SU-DHL-6 (cell line): ENCODE measurements at regions not wholly inside any gene's neighbourhood (a gene's known extent, or its start where the extent isn't known, plus 50 kb on each side); places are given as distances from the start of the nearest gene placed in this dataset.

Experiments
- H2AFZ ChIP-seq: fragments of 200-600 bp; sonication (generic); 2 replicates; pipeline ENCODE4 v1.6.1; 2014; ENCODE audit warnings: low read depth, mild to moderate bottlenecking, moderate library complexity, mixed read lengths, antibody characterized with exemption, low read length; ENCODE audit not compliant: severe bottlenecking
- H3F3A ChIP-seq: fragments of 200-600 bp; shearing (Covaris generic); 2 replicates; pipeline ENCODE4 v1.6.0; 2016; ENCODE audit warnings: antibody characterized with exemption, mild to moderate bottlenecking; ENCODE audit not compliant: insufficient read depth
- H3K27ac ChIP-seq: fragments of 200-600 bp; sonication (generic); 2 replicates; pipeline ENCODE4 v1.5.1; 2016; ENCODE audit warnings: low read depth, mild to moderate bottlenecking, low read length, moderate library complexity, mixed read lengths
- H3K27me3 ChIP-seq: fragments of 200-600 bp; sonication (generic), shearing (Covaris generic); 2 replicates; pipeline ENCODE4 v1.6.0; 2014; ENCODE audit warnings: mild to moderate bottlenecking, low read length
- H3K36me3 ChIP-seq: fragments of 200-600 bp; sonication (generic); 2 replicates; pipeline ENCODE4 v1.6.1; 2014; ENCODE audit warnings: mild to moderate bottlenecking, low read length, mixed read lengths
- H3K4me2 ChIP-seq: fragments of 300-600, 200-600 bp; shearing (Covaris generic), sonication (generic); 2 replicates; pipeline ENCODE4 v1.6.0; 2014; ENCODE audit warnings: low read length, low read depth, mild to moderate bottlenecking; ENCODE audit not compliant: poor library complexity, severe bottlenecking
- H3K4me3 ChIP-seq: fragments of 200-600 bp; sonication (generic); 2 replicates; pipeline ENCODE4 v1.5.1; 2014; ENCODE audit warnings: antibody characterized with exemption, low read length, mild to moderate bottlenecking, mixed read lengths; ENCODE audit not compliant: insufficient read depth, poor library complexity, severe bottlenecking
- H3K79me2 ChIP-seq: fragments of 200-600 bp; sonication (generic); 2 replicates; pipeline ENCODE4 v1.6.1; 2014; ENCODE audit warnings: mild to moderate bottlenecking, low read length, moderate library complexity; ENCODE audit not compliant: insufficient read depth
- H3K9ac ChIP-seq: fragments of 200-600 bp; sonication (generic); 2 replicates; pipeline ENCODE4 v1.7.0; 2014; ENCODE audit warnings: mild to moderate bottlenecking, low read length
- H3K9me2 ChIP-seq: fragments of 200-600 bp; sonication (generic); replicated peaks from 2 replicates; pipeline ENCODE4 v1.6.1; 2014; ENCODE audit warnings: low read length; ENCODE audit not compliant: insufficient read depth
- H3K9me3 ChIP-seq: fragments of 200-600 bp; sonication (generic); 2 replicates; pipeline ENCODE4 v1.6.1; 2014; ENCODE audit warnings: low read length, mixed read lengths; ENCODE audit not compliant: insufficient read depth
- H4K20me1 ChIP-seq: fragments of 200-600 bp; sonication (generic); 2 replicates; pipeline ENCODE4 v1.6.1; 2014; ENCODE audit warnings: low read depth, mild to moderate bottlenecking, antibody characterized with exemption, low read length, moderate library complexity, mixed read lengths
- EZH2phosphoT487 ChIP-seq: fragments of 200-600 bp; sonication (generic), shearing (Covaris generic); conservative IDR thresholded peaks from 2 replicates; pipeline ENCODE4 v1.6.1; 2018; ENCODE audit warnings: mild to moderate bottlenecking, antibody characterized with exemption, low read length, moderate library complexity, mixed read lengths
- TF ChIP-seq, protein P1 (sequence below): fragments of 200-600 bp; sonication (generic); IDR thresholded peaks from one replicate; pipeline ENCODE4 v1.5.1; 2017; ENCODE audit warnings: antibody characterized with exemption, mild to moderate bottlenecking, low read length, moderate library complexity; ENCODE audit not compliant: insufficient read depth, poor library complexity, severe bottlenecking

DNA sequence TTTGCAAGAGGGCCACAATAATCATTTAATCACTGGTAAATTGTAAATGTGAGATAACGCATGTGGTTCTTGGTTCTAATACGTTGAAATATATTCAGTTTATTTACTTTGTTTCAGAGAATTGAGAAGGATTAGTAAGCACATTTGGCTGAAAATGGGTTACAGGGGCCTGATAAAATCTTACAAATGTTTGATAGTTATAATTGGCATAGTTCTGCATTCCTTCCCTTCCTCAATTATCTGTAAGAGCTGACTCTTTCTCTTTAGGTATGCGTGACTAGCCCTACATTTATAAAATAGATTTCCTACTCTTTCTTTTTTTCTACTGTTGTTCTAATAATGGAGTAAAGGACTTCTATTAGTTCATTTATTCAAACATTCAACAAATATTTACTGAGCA, 685.2 kb downstream of the NUP35 start:
- H3F3A ChIP-seq = no peaks in the 10 kb centered on the region
- TF ChIP-seq, protein P1, sequence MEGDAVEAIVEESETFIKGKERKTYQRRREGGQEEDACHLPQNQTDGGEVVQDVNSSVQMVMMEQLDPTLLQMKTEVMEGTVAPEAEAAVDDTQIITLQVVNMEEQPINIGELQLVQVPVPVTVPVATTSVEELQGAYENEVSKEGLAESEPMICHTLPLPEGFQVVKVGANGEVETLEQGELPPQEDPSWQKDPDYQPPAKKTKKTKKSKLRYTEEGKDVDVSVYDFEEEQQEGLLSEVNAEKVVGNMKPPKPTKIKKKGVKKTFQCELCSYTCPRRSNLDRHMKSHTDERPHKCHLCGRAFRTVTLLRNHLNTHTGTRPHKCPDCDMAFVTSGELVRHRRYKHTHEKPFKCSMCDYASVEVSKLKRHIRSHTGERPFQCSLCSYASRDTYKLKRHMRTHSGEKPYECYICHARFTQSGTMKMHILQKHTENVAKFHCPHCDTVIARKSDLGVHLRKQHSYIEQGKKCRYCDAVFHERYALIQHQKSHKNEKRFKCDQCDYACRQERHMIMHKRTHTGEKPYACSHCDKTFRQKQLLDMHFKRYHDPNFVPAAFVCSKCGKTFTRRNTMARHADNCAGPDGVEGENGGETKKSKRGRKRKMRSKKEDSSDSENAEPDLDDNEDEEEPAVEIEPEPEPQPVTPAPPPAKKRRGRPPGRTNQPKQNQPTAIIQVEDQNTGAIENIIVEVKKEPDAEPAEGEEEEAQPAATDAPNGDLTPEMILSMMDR = no peak
- no peak for TF ChIP-seq EZH2phosphoT487
- no peaks in the 10 kb centered on the region for H3K79me2 ChIP-seq
- H4K20me1 ChIP-seq = no peaks in the 10 kb centered on the region
- H3K9me2 ChIP-seq = no peaks in the 10 kb centered on the region
- H3K27me3 ChIP-seq = no peaks in the 10 kb centered on the region
- no peak overlapping the region for H3K9ac ChIP-seq
- H3K4me2 ChIP-seq = no peak overlapping the region
- H3K4me3 ChIP-seq = no peak overlapping the region
- H3K36me3 ChIP-seq = no peaks in the 10 kb centered on the region
- no peaks in the 10 kb centered on the region for H3K9me3 ChIP-seq
- no peak overlapping the region for H3K27ac ChIP-seq
- no peak overlapping the region for H2AFZ ChIP-seq

DNA sequence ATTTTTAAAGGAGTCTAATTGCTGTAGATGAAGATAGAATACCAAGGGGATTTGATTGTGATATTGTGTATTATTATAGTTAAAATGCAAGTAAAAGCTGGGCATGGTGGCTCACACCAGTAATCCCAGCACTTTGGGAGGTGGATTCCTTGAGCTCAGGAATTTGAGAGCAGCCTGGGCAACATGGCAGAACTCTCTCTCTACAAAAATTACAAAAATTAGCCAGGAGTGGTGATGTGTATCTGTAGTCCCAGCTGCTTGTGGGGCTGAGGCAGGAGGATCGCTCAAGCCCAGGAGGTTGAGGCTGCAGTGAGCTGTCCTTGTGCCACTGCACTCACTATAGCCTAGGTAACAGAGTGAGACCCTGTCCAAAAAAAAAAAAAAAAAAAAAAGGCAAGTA, 687.0 kb downstream of the NUP35 start:
- H3K36me3 ChIP-seq = no peaks in the 10 kb centered on the region
- no peaks in the 10 kb centered on the region for H3K27me3 ChIP-seq
- no peak overlapping the region for H2AFZ ChIP-seq
- no peak for TF ChIP-seq EZH2phosphoT487
- TF ChIP-seq, protein P1 = no peak
- no peak overlapping the region for H3K9ac ChIP-seq
- H3K4me3 ChIP-seq = no peak overlapping the region
- H3K4me2 ChIP-seq = no peak overlapping the region
- no peak overlapping the region for H3K27ac ChIP-seq
- H4K20me1 ChIP-seq = no peaks in the 10 kb centered on the region
- no peaks in the 10 kb centered on the region for H3K9me3 ChIP-seq
- H3F3A ChIP-seq = no peaks in the 10 kb centered on the region
- no peaks in the 10 kb centered on the region for H3K9me2 ChIP-seq
- no peaks in the 10 kb centered on the region for H3K79me2 ChIP-seq

- no peaks in the 10 kb centered on the region for H3K36me3 ChIP-seq
- H3K27ac ChIP-seq = no peak overlapping the region
- no peaks in the 10 kb centered on the region for H4K20me1 ChIP-seq
- H3K9me2 ChIP-seq = no peaks in the 10 kb centered on the region
- H3K9me3 ChIP-seq = no peaks in the 10 kb centered on the region
- no peaks in the 10 kb centered on the region for H3F3A ChIP-seq
- no peaks in the 10 kb centered on the region for H3K79me2 ChIP-seq
- TF ChIP-seq, protein P1 = no peak
- no peak for TF ChIP-seq EZH2phosphoT487
- no peak overlapping the region for H3K4me2 ChIP-seq
- no peak overlapping the region for H3K9ac ChIP-seq
- H3K4me3 ChIP-seq = no peak overlapping the region
- no peak overlapping the region for H2AFZ ChIP-seq
- no peaks in the 10 kb centered on the region for H3K27me3 ChIP-seq
Observed at GRCh38 chr2:183812091-183812490, 687.8 kb downstream of the NUP35 start.
